OCI-M1 (cell line): ENCODE measurements at regions not wholly inside any gene's neighbourhood (a gene's known extent, or its start where the extent isn't known, plus 50 kb on each side); places are given as distances from the start of the nearest gene placed in this dataset.

ENCODE experiments used
- DNase-seq: peaks from one replicate; lab custom pipeline; 2025; lab: John Stamatoyannopoulos, UW

DNA sequence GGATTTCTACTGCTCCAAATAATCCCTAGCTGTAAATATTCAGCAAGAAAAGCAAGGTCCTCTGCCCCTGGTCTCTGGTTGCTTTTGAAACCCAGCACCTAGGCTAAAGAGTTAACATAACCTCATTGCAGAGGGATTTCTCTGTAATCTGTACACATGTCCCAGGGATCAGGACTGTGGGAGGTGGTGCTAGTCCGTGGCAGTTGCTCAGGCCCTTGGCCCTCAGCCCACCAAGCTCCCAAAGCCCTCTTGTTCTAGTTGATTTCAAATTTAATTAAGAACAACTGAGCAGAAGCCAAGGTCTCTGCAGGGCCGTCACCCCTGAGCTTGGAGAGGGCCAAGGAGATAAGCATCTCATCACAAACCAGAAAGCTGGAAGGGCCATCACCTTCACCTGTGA lies 181.1 kb downstream of the SOX9 start:
- no peak for DNase-seq

GRCh38 chr17:72302735-72303134 lies 181.9 kb downstream of the SOX9 start:
- no peak for DNase-seq

DNA sequence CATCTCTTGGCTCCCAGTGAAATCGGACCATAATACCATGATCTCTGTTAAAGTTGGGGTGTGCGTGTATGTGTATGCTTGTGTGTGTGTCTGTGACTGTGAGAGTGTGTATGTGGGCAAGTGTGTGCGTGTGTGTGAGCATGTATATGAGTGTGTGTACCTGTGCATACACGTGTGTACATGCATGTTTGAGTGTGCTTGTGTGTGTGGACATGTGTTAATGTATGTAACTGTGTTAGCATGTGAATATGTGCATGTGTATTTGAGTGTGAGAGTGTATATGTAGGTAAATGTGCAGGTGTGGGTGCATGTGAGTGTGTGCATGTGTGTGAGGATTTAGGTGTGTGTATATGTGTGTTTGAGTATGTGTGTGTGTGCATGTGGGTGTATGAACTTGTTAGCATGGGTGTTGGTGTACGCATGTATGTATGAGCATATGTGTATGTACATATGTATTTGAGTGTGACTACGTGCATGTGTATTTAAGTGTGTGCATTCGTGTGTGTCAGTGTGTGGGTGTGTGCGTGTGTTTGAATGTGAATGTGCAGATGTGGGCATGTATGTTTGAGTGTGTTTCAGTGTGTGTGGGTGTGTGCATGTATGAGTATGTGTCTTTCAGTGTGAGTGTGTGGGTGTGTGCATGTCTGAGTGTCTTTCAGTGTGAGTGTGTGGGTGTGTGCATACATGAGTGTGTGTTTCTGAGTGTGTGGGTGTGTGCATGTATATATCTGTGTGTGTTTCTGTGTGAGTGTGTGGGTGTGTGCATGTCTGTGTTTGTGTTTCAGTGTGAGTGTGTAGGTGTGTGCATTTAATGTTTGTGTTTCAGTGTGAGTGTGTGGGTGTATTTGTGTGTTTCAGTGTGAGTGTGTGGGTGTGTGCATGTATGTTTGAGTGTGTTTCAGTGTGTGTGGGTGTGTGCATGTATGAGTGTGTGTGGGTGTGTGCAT lies 183.2 kb downstream of the SOX9 start:
- no peak for DNase-seq

GRCh38 chr17:72304859-72305258 lies 184.0 kb downstream of the SOX9 start:
- DNase-seq: no peak

GRCh38 chr17:72305472-72305871 lies 184.7 kb downstream of the SOX9 start:
- DNase-seq: no peak

DNA sequence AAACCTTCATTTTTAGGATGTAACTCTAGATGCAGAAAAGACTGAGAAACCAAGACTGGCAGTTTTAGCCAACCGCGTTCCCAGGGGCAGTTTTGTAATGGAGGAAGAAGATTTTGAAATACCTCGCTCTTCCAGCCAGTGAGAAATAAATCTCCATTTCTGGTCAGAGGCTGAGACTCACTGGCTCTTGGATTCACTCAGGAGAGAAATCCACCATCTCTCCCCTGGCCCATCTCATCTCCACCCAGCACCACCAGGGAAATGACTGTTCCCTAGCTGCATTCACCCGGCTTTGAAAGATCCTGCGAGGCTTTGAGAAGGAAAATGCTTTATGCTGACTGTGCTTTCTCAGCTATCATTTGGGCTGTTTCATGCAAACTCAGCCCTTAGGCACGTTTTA lies 185.2 kb downstream of the SOX9 start:
- DNase-seq: no peak

GRCh38 chr17:72307836-72308235 lies 187.0 kb downstream of the SOX9 start:
- no peak for DNase-seq

DNA sequence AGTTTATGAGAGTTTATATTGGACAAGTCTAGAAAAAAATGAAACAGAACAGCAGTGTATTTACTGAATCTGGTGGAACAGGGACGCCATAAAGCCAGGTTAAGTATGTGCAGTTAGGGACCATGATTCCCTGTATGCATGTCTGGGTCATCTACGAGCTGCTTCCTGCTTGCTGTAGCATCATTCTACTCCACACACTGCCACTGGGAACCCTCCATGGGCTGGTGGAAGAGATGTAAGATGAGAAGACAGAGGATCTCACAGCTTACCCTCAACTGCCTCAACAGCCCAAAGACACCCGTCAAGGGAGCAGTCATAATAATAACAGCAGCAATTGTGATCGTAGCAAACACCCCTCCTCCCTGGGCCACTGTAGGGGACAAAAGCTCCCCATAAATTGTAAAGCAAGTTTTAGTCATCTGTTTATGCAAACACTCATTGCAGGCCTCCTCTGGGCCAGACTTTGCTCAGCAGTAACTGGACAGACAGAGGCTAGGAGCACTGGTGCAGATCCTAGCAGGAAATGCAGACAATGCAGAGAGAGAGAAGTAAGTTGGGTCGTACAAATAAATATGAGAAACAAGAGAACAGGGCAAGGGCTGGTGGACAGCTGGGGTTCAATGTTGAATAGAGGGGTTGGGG lies 188.0 kb downstream of the SOX9 start:
- no peak for DNase-seq

DNA sequence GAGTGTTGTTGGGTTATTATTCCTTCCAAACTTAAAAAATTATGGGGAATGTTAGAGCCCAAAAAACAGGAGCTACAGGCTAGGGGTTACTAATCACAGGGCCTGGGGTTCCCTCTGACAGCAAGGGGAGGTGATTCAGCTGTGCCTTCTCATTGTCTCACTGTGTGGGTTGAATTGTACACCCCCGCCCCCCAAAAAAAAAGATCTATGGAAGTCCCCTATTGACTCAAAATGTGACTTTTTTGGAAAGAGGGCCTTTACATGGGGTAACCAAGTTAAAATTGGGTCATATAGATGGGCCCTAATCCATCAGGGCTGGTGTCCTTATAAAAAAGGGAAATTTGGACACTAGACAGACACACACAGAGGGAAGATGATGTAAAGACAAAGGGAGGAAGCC lies 190.2 kb downstream of the SOX9 start:
- no peak for DNase-seq

DNA sequence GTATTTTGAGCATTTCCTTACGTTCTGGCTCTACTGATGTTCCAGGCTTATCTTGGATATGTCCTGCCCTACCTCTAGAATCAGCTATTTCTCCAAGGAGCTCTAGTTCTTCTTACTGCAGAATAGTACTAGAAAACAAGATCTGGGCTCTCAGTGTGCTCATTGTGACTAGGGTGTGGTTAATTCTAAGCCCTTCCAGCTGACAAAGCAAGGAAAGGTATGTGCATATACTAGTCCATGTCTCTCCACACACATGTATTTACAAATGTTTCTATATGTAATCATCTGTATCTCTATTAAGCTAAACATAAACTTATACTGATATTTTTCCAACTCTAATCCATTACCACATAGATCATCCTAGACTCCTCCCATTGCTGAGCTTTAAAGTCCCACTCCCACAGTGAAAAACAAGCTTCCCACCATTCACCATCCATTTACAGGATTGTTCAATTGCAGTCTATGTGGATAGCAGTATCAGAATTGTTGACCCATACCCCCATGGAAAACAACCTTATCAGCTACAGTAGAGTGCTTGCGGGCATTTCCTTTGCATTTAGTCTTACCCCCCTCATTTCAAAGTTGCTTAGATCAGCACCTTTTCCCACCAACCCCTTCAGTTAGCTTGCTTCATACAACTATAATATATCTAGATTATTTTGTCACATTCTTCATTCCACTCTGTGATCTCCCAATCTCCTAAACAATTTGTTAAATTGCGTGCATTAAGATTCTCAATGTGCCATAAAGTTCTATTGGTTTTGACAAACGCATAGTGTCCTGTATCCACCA lies 194.5 kb downstream of the SOX9 start:
- DNase-seq: no peak

- no peak for DNase-seq
Measured at GRCh38 chr17:72318131-72318530, 197.3 kb downstream of the SOX9 start.

GRCh38 chr17:72321896-72322295 lies 201.1 kb downstream of the SOX9 start:
- DNase-seq: no peak

GRCh38 chr17:72332367-72332766 lies 211.5 kb downstream of the SOX9 start:
- no peak for DNase-seq

- no peak for DNase-seq
Measured at GRCh38 chr17:72333570-72333969, 212.8 kb downstream of the SOX9 start.

- DNase-seq: no peak
Measured at GRCh38 chr17:72334205-72334604, 213.4 kb downstream of the SOX9 start.

- DNase-seq: no peak
Measured at GRCh38 chr17:72336026-72336803, 215.4 kb downstream of the SOX9 start.

DNA sequence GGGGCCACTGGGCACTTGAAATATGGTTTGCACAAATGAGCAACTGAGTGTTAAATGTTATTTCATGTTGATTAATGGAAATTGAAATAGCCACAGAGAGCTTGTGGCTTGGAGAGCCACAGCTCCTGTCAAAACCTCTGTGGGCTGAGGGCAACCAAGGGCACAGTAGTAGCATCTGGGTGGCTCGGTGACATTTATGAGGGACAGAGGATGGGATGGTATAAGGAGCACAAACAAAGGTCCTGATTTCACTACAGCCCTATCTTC lies 215.9 kb downstream of the SOX9 start:
- DNase-seq: no peak

DNA sequence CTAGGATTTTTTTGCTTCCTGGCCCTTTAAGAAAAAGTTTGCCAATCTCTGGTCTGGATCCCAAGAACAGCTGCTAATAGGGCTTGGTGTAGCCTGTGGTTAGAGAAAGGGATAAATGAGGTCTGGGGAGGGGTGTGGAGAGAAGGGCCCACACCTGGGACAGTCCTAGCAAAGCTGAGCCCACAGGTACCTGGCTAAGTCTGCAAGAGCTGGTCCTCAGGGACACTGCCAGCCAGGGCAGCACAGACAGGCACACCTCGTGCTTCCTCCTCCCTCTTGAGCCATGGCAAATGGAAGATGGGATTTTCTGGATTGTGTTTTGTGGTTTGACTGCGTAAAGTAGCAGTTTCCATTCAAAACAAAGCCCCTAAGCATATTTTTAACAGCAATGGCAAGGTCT lies 217.5 kb downstream of the SOX9 start:
- no peak for DNase-seq

DNA sequence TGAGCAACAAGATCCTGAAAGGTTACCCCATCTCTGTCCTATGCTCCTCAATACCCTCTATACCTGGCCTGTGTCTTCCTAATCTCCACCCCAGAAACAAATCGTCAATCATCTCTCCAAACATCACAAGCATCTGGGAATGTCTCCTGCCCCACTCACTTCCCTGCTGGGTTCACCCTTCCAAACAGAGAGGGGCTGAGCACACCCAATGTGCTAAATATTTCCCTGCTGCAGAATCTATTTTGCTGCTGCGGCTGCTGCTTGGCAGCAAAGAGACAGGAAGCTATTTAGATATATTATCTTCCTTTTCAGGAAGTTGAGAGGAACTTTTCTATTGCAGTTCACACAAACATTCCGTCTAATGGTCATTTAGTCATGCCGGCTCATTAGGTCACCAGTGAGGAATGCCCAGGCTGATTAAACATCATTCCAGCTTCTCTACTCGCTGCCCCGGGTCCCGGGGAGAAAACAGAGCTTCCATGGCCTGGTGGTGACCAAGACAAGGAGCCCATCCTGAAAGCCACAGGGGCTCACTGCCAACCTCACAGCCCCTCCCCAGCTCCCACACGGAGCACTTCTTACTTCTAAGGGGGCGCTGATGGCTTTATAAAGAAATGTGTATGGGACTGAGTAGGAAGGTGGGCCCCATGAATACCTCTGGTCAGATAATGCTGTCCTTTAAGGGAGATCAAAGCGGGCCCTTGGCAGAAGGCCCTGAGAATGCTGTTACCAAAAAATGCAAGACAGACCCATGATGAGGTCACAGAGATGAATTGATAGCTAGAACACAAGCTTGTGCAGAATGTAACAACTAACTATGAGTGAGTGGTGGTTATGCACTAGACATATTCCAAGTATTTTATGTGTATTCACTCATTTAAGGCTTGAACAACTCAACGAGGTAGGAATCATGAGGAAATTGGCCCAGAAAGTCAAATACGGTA lies 218.3 kb downstream of the SOX9 start:
- DNase-seq: no peak

- no peak for DNase-seq
Measured at GRCh38 chr17:72340836-72341235, 220.0 kb downstream of the SOX9 start.

DNA sequence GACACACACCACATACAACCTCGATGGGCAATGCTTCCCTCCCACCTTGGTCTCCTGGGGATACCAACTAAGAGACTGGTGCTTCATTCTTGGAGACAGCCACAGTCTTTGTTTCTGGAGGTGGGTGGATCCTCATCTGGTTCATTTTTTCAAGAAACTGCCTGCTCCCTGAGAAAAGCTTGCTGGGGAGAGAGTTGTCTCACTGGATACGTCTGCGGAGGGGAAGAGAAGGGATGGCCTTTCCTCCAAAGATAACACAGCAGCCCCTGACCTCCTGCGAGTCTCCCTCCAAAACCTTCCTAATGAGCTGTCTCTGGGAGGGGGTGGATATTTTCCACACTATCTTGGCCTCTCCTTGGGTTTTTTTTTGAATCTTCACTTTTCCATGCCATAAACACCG lies 221.2 kb downstream of the SOX9 start:
- no peak for DNase-seq
